ENCODE measurements at regions not wholly inside any gene's neighbourhood (a gene's known extent, or its start where the extent isn't known, plus 50 kb on each side); places are given as distances from the start of the nearest gene placed in this dataset.

DNA sequence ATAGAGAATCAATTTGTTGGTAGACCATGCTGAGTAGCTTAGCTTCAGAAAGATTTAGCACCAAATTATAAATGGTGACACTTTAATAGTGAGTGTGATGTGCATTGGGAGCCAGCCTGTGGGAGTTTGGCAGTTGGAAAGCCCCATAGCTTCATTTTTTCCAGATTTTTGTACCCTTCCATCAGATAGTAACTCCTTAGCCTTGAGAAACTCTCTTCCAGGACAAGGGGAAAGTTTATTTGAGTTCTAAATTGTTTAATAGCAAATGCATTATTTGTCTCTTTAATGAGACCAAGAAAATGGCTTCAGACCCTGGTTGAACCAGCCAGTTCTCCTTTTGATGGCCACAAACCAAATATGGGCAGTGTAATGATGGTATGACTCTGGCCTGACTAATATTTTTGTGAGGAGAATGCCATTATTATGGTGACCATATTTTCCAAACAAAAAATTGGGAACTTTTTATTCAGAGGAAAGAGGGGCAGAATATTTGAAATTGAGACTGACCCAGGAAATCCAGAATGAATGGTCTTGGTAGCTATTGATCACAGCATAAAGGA lies 49.8 kb downstream of the PLCE1 start:
- TF ChIP-seq, protein P1, sequence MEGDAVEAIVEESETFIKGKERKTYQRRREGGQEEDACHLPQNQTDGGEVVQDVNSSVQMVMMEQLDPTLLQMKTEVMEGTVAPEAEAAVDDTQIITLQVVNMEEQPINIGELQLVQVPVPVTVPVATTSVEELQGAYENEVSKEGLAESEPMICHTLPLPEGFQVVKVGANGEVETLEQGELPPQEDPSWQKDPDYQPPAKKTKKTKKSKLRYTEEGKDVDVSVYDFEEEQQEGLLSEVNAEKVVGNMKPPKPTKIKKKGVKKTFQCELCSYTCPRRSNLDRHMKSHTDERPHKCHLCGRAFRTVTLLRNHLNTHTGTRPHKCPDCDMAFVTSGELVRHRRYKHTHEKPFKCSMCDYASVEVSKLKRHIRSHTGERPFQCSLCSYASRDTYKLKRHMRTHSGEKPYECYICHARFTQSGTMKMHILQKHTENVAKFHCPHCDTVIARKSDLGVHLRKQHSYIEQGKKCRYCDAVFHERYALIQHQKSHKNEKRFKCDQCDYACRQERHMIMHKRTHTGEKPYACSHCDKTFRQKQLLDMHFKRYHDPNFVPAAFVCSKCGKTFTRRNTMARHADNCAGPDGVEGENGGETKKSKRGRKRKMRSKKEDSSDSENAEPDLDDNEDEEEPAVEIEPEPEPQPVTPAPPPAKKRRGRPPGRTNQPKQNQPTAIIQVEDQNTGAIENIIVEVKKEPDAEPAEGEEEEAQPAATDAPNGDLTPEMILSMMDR (IDR thresholded peaks at IDR 0.05; ENCODE audit: borderline replicate concordance, control extremely low read depth, extremely low read depth, insufficient read depth, missing control alignments): no peak
- in situ Hi-C loops (cut with MboI; ENCODE audit: low sequenced_read_pairs, unreplicated experiment): no loop called here
- no peak for DNase-seq (ENCODE audit: low spot score)

DNA sequence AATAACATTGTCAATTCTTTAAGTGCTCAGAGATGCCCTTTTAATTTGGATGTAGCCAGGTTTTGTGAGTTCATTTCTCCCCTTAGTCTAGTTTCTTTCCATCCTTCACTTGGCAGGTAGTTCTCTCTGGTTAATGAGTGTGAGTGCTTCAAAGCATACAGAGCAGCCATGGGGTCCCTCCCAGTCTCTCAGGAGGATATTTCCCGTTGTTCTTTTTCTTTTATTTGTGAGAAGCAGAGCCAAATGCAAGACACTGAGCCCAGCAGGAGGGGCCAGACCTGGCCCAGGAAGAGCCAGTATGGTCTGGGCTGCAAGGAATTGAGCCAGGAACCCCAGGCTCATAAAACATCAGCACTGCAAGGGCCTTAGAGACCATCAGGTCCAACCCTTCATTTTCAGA lies 52.4 kb downstream of the PLCE1 start:
- TF ChIP-seq, protein P1 (IDR thresholded peaks at IDR 0.05; ENCODE audit: borderline replicate concordance, control extremely low read depth, extremely low read depth, insufficient read depth, missing control alignments): no peak
- in situ Hi-C loops (cut with MboI; ENCODE audit: low sequenced_read_pairs, unreplicated experiment): no loop called here
- DNase-seq (ENCODE audit: low spot score): no peak

DNA sequence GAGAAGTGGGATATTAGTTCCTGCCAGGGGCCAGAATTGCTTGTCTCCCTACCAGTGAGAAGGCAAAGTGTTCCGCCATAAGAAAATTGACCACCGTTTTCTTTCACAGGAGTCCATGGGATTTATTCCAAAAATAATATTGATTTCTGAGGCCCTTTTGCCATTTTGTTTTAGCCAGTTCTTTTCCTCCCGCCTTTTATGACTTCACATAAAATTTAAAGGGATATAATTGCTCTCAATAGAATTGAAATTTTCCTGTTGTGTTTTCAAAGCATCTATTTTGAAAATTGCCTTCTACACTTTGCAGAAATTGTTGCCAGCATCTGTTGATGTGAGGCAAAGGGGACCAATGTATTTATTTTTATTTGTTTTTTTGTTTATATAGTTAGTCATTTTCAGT lies 53.6 kb downstream of the PLCE1 start:
- no peak for DNase-seq (ENCODE audit: low spot score)
- TF ChIP-seq, protein P1 (IDR thresholded peaks at IDR 0.05; ENCODE audit: borderline replicate concordance, control extremely low read depth, extremely low read depth, insufficient read depth, missing control alignments): no peak
- in situ Hi-C loops (cut with MboI; ENCODE audit: low sequenced_read_pairs, unreplicated experiment): no loop called here

DNA sequence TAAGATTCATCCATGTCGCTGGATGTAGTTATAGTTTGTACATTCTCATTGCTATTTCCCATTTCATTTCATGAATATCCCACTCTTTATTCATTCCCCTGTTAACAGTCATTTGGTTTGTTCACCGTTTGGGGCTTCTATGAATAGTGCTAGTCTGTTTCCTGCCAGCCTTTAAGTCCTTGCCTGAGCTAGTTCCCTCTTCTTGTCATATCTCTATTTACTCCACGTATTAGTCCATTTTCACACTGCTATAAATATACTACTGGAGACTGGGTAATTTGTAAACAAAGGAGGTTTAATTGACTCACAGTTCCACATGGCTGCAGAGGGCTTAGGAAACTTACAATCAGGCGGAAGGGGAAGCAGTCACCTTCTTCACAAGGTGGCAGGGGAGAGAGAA lies 56.2 kb downstream of the PLCE1 start:
- no peak for DNase-seq (ENCODE audit: low spot score)
- TF ChIP-seq, protein P1 (IDR thresholded peaks at IDR 0.05; ENCODE audit: borderline replicate concordance, control extremely low read depth, extremely low read depth, insufficient read depth, missing control alignments): no peak
- in situ Hi-C loops (cut with MboI; ENCODE audit: low sequenced_read_pairs, unreplicated experiment): no loop called here

DNA sequence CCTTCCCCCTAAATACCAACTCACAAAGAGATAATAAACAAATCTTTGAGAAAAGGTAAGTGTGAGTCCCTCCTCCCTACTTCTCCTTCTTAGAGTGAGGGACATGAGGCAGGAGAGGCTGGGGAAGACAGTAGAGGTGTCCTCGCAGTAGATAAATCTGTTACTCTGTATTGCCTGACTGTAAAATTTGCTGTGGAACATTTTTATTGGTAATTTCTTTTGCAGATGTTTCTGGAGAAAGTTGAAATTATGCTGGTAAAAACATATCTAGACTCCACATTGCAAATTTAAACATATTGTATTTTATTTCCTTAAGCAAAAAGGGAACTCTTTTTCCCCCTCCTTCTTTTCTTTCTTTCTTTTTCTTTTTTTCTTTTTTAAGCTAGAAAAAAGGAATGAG lies 58.5 kb downstream of the PLCE1 start:
- no peak for DNase-seq (ENCODE audit: low spot score)
- in situ Hi-C loops (cut with MboI; ENCODE audit: low sequenced_read_pairs, unreplicated experiment): no loop called here
- TF ChIP-seq, protein P1 (IDR thresholded peaks at IDR 0.05; ENCODE audit: borderline replicate concordance, control extremely low read depth, extremely low read depth, insufficient read depth, missing control alignments): no peak

DNA sequence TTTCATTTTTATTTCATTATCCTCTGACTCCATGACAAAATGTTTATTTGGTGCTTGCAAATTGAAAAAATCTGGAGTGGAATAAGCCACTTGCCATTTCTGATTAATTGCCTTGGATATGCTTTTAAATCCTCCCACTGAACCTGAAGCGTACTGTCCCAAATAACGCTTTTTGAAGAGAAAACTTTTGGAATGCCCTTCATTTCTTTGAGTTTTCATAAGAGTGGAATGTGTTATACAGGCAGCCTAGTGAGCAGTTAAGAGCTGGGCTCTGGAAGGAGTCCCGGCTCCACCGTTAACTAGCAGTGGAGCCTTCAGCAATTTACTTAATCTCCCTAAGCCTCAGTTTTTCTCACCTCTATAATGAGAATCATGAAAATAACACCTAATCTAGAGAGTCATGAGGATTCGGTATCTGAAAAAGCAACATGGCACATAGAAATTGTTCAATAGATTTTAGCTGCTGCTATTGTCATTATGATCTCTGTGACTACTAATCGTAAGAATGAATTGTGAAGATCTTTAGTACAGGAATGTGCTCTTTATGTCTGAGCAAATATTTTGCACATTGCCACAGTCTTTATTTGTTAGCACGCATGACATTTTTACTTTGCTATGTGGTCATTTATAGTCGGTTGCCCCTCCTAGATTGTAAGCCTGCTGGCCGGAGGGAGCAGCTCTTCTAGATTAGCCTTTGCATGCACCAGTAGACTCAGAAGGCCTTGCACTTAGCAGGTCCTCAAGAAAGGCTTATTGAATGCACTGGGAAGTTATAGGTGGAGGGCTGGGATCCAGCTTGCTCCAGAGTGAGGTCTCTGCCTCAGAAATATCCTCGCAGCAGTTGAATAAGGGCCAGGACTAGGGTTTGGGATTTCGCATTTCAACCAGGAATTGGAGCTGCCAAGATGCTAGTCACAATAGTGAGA lies 59.4 kb downstream of the PLCE1 start:
- TF ChIP-seq, protein P1 (IDR thresholded peaks at IDR 0.05; ENCODE audit: borderline replicate concordance, control extremely low read depth, extremely low read depth, insufficient read depth, missing control alignments): no peak
- no peak for DNase-seq (ENCODE audit: low spot score)
- in situ Hi-C loops (cut with MboI; ENCODE audit: low sequenced_read_pairs, unreplicated experiment): no loop called here

All from GM13976 (cell line).